Mucosa of descending colon (tissue), 3 donors: ENCODE measurements at regions not wholly inside any gene's neighbourhood (a gene's known extent, or its start where the extent isn't known, plus 50 kb on each side); places are given as distances from the start of the nearest gene placed in this dataset.

Experiments used
- ATAC-seq: fragments of 200-7000 bp; cut with Tn5 transposase; one replicate; pipeline ENCODE4 v1.9.1; 2020; ENCODE audit warnings: mild to moderate bottlenecking, moderate library complexity
- DNase-seq, 3 donors: peaks; one replicate each; pipeline ENCODE4 v3.0.0-alpha.2; 2020
- H3K36me3 ChIP-seq: fragments of 200-600 bp; one replicate; pipeline ENCODE4 v1.8.0; 2021; ENCODE audit warnings: low read depth, mild to moderate bottlenecking
- H3K4me1 ChIP-seq: fragments of 200-600 bp; one replicate; pipeline ENCODE4 v1.8.0; 2021; ENCODE audit warnings: low read depth, mild to moderate bottlenecking
- H3K4me3 ChIP-seq: fragments of 200-600 bp; one replicate; pipeline ENCODE4 v1.8.0; 2021; ENCODE audit warnings: mild to moderate bottlenecking
- H3K9me3 ChIP-seq: fragments of 200-600 bp; one replicate; pipeline ENCODE4 v1.8.0; 2021; ENCODE audit warnings: mild to moderate bottlenecking
- CTCF ChIP-seq: fragments of 200-600 bp; IDR thresholded peaks from one replicate; pipeline ENCODE4 v1.8.0; 2022; ENCODE audit warnings: antibody characterized with exemption, mild to moderate bottlenecking
- intact Hi-C, 2 donors: fragments of 100-400 bp; cut with DNase I in 1 of 2; cut with micrococcal nuclease in 1 of 2; formaldehyde crosslinking; loops; one replicate each; pipeline versions ENCODE4 v1.11.0 to v1.11.1; 2022; cut with DNase I, micrococcal nuclease
- donor health status: DM: no; HTN: no; CAD: no; lungs with moderate emphysema.
- donor health status: DM: no; HTN: no; CAD: no.
- donor health status: DM: no; HTN: yes; CAD: no.

GRCh38 chr12:111010061-111010460, 89.7 kb upstream of the MYL2 start:
- no peak for TF ChIP-seq CTCF
- no peaks in the 10 kb centered on the region for H3K4me1 ChIP-seq
- DNase-seq (no peak), ATAC-seq (no peak)
- no peaks in the 10 kb centered on the region for H3K9me3 ChIP-seq
- no peak overlapping the region for H3K4me3 ChIP-seq
- intact Hi-C loops: no loop called here
- no peaks in the 10 kb centered on the region for H3K36me3 ChIP-seq

- no peak for TF ChIP-seq CTCF
- H3K9me3 ChIP-seq: no peaks in the 10 kb centered on the region
- no peaks in the 10 kb centered on the region for H3K4me1 ChIP-seq
- DNase-seq: peak in 1 of 3 donors; percentile 2
- no peak overlapping the region for H3K4me3 ChIP-seq
- H3K36me3 ChIP-seq: no peaks in the 10 kb centered on the region
- ATAC-seq: no peak
- intact Hi-C loops: no loop called here
These were observed 86.2 kb upstream of the MYL2 start for GRCh38 chr12:111006621-111007020.

- peaks cover 34% of the 10 kb centered on the region for H3K9me3 ChIP-seq
- DNase-seq: no peak
- TF ChIP-seq CTCF: no peak
- ATAC-seq: no peak
- no peak overlapping the region for H3K4me3 ChIP-seq
- intact Hi-C loops: no loop called here
- no peaks in the 10 kb centered on the region for H3K4me1 ChIP-seq
- no peaks in the 10 kb centered on the region for H3K36me3 ChIP-seq
These were observed 78.6 kb upstream of the MYL2 start for GRCh38 chr12:110998971-110999370.

DNA sequence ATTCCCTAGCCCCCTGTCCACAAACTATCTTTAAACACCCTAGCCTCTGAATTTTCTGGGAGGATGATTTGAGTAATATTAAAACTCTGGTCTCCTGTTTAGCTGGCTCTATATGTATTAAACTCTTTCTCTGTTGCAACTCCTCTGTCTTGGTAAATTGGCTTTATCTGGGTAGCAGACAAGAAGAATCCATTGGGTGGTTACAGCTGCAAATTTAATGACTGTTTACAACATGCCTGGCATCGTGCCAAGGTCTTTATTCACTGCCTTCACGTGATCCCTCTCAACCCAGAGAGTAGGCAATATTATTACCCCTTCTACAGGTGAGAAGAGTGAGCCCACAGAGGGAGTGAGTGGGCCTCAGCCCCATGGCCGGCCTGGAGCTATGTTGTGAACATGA, 77.8 kb upstream of the MYL2 start:
- ATAC-seq (no peak), DNase-seq (no peak)
- H3K4me3 ChIP-seq: no peak overlapping the region
- peaks cover 34% of the 10 kb centered on the region for H3K9me3 ChIP-seq
- no peaks in the 10 kb centered on the region for H3K4me1 ChIP-seq
- intact Hi-C loops: no loop called here
- H3K36me3 ChIP-seq: no peaks in the 10 kb centered on the region
- no peak for TF ChIP-seq CTCF

- Histone ChIP-seq H3K9me3 (peaks cover 34% of the 10 kb centered on the region), H3K36me3 (no peaks in the 10 kb centered on the region), H3K4me3 (no peak overlapping the region), H3K4me1 (no peaks in the 10 kb centered on the region)
- ATAC-seq (no peak), DNase-seq (no peak)
- intact Hi-C loops: no loop called here
- TF ChIP-seq CTCF: no peak
These were observed 76.0 kb upstream of the MYL2 start for GRCh38 chr12:110996415-110996814.

- no peak for DNase-seq
- H3K36me3 ChIP-seq: no peaks in the 10 kb centered on the region
- H3K9me3 ChIP-seq: peaks cover 34% of the 10 kb centered on the region
- ATAC-seq: no peak
- TF ChIP-seq CTCF: no peak
- H3K4me3 ChIP-seq: no peak overlapping the region
- intact Hi-C loops: no loop called here
- H3K4me1 ChIP-seq: no peaks in the 10 kb centered on the region
These were observed 75.2 kb upstream of the MYL2 start for GRCh38 chr12:110995615-110996014.
